DOHH2 (cell line): ENCODE measurements at regions not wholly inside any gene's neighbourhood (a gene's known extent, or its start where the extent isn't known, plus 50 kb on each side); places are given as distances from the start of the nearest gene placed in this dataset.

Experiments used
- H3F3A ChIP-seq: fragments of 200-600 bp; sonication (generic), shearing (Covaris generic); 2 replicates; pipeline ENCODE4 v1.6.0; 2016; ENCODE audit warnings: antibody characterized with exemption, mild to moderate bottlenecking; ENCODE audit not compliant: control insufficient read depth, insufficient read depth
- H3K27ac ChIP-seq: fragments of 200-600 bp; sonication (generic); 2 replicates; pipeline ENCODE4 v1.5.1; 2014; ENCODE audit warnings: low read depth, mild to moderate bottlenecking, low read length, moderate library complexity
- H3K27me3 ChIP-seq: fragments of 200-600 bp; sonication (generic); 2 replicates; pipeline ENCODE4 v1.6.1; 2014; ENCODE audit warnings: mild to moderate bottlenecking, low read length, mixed read lengths; ENCODE audit not compliant: control insufficient read depth
- H3K36me3 ChIP-seq: fragments of 200-600 bp; sonication (generic); 2 replicates; pipeline ENCODE4 v1.6.1; 2014; ENCODE audit warnings: mild to moderate bottlenecking, low read length, moderate library complexity, mixed read lengths; ENCODE audit not compliant: control insufficient read depth
- H3K4me1 ChIP-seq: fragments of 200-600 bp; sonication (generic); 2 replicates; pipeline ENCODE4 v1.6.1; 2014; ENCODE audit warnings: mild to moderate bottlenecking, low read length, mixed read lengths; ENCODE audit not compliant: control insufficient read depth
- H3K4me2 ChIP-seq: fragments of 200-600 bp; sonication (generic); 2 replicates; pipeline ENCODE4 v1.6.0; 2014; ENCODE audit warnings: mild to moderate bottlenecking, low read length, moderate library complexity
- H3K4me3 ChIP-seq: fragments of 200-600 bp; sonication (generic); 2 replicates; pipeline ENCODE4 v1.5.1; 2014; ENCODE audit warnings: mild to moderate bottlenecking, low read length, mixed read lengths
- H3K79me2 ChIP-seq: fragments of 200-600 bp; sonication (generic); 2 replicates; pipeline ENCODE4 v1.6.1; 2014; ENCODE audit warnings: mild to moderate bottlenecking, low read length, mixed read lengths; ENCODE audit not compliant: control insufficient read depth
- H3K9me2 ChIP-seq: fragments of 200-600 bp; sonication (generic); replicated peaks from 2 replicates; pipeline ENCODE4 v1.6.1; 2014; ENCODE audit warnings: mild to moderate bottlenecking, low read length, mixed read lengths; ENCODE audit not compliant: control insufficient read depth
- H3K9me3 ChIP-seq: fragments of 200-600 bp; sonication (generic); 2 replicates; pipeline ENCODE4 v1.6.1; 2014; ENCODE audit warnings: antibody characterized with exemption, low read length, mixed read lengths; ENCODE audit not compliant: control insufficient read depth, insufficient read depth
- H4K20me1 ChIP-seq: fragments of 200-600 bp; sonication (generic); 2 replicates; pipeline ENCODE4 v1.6.0; 2014; ENCODE audit warnings: low read depth, mild to moderate bottlenecking, antibody characterized with exemption, low read length, moderate library complexity; ENCODE audit not compliant: control insufficient read depth, insufficient read depth
- EZH2phosphoT487 ChIP-seq: fragments of 200-600 bp; sonication (generic); IDR thresholded peaks from 2 replicates; pipeline ENCODE4 v1.6.1; 2017; ENCODE audit warnings: borderline replicate concordance, mild to moderate bottlenecking, antibody characterized with exemption, low read length, moderate library complexity, mixed read lengths
- TF ChIP-seq, protein P1 (sequence below): fragments of 200-600 bp; sonication (generic); IDR thresholded peaks from one replicate; pipeline ENCODE4 v1.5.1; 2014; ENCODE audit warnings: antibody characterized with exemption, mild to moderate bottlenecking, low read depth, low read length; ENCODE audit not compliant: poor library complexity, severe bottlenecking

DNA sequence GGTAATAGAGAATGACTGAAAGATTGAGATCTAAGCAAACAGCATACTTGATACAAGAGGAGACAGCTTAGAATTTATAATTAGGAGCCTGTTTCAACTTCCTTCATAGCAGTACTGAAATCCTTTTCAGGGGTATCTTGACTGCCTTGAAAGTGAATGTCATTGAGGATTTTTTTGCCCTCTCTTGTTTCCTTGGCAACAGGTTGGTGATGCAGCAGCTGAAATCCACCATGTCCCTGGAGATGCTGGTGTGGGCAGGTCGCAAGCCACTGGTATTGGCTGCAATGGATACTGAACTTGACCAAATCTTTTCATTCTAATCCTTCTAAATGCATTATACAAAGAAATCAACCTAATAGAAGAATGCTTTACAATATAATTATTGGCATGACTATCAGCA is 59.3 kb upstream of the GAP43 start:
- Histone ChIP-seq H3K9me2 (no peaks in the 10 kb centered on the region), H3F3A (no peaks in the 10 kb centered on the region), H3K79me2 (no peaks in the 10 kb centered on the region), H3K4me2 (no peak overlapping the region), H4K20me1 (no peaks in the 10 kb centered on the region), H3K27me3 (no peaks in the 10 kb centered on the region; the same call in 1 of the 2 replicates), H3K4me3 (no peak overlapping the region), H3K27ac (no peak overlapping the region), H3K4me1 (no peaks in the 10 kb centered on the region), H3K36me3 (no peaks in the 10 kb centered on the region), H3K9me3 (no peaks in the 10 kb centered on the region)
- TF ChIP-seq, protein P1, sequence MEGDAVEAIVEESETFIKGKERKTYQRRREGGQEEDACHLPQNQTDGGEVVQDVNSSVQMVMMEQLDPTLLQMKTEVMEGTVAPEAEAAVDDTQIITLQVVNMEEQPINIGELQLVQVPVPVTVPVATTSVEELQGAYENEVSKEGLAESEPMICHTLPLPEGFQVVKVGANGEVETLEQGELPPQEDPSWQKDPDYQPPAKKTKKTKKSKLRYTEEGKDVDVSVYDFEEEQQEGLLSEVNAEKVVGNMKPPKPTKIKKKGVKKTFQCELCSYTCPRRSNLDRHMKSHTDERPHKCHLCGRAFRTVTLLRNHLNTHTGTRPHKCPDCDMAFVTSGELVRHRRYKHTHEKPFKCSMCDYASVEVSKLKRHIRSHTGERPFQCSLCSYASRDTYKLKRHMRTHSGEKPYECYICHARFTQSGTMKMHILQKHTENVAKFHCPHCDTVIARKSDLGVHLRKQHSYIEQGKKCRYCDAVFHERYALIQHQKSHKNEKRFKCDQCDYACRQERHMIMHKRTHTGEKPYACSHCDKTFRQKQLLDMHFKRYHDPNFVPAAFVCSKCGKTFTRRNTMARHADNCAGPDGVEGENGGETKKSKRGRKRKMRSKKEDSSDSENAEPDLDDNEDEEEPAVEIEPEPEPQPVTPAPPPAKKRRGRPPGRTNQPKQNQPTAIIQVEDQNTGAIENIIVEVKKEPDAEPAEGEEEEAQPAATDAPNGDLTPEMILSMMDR, result no peak
- TF ChIP-seq EZH2phosphoT487, result no peak

DNA sequence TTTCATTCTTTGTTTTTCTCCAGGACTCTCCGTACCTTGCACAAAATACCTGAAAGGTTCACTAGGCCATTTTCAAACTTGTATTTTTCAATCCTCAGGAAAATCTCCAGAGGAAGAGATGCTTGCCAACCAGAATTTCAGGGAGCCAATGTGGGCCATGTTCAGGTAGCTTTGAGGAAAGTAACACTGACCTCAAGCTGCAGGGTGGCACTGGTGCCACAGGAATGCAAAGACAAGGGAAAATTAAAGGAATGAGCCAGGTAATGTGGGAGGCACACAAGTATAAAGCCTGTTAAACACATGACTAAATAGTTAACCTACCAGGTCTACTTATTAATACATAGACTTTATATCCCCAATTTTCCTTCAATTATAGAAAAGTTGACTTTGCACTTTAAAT is 51.9 kb upstream of the GAP43 start:
- TF ChIP-seq, protein P1, result no peak
- no peak for TF ChIP-seq EZH2phosphoT487
- Histone ChIP-seq H4K20me1 (no peaks in the 10 kb centered on the region), H3F3A (no peaks in the 10 kb centered on the region), H3K27ac (no peak overlapping the region), H3K4me1 (no peaks in the 10 kb centered on the region), H3K9me2 (no peaks in the 10 kb centered on the region), H3K4me2 (no peak overlapping the region), H3K36me3 (no peaks in the 10 kb centered on the region), H3K27me3 (no peaks in the 10 kb centered on the region), H3K9me3 (no peaks in the 10 kb centered on the region), H3K79me2 (no peaks in the 10 kb centered on the region), H3K4me3 (no peak overlapping the region)
